Liver (tissue), 7 donors: ENCODE measurements at regions not wholly inside any gene's neighbourhood (a gene's known extent, or its start where the extent isn't known, plus 50 kb on each side); places are given as distances from the start of the nearest gene placed in this dataset.

Experiments
- DNase-seq: peaks from one replicate; pipeline ENCODE4 v3.0.0-alpha.2; 2017; ENCODE audit warnings: low spot score
- H3K27ac ChIP-seq, 2 donors: one replicate each; pipeline ENCODE4 v1.7.0; 2013; ENCODE audit warnings: inconsistent platforms in 2 of 2, low read length in 2 of 2, control low read depth in 1 of 2, low read depth in 1 of 2, mild to moderate bottlenecking in 1 of 2
- H3K27me3 ChIP-seq, 4 donors: one replicate each; pipeline versions ENCODE4 v1.6.1 to v1.7.0; 2013; ENCODE audit warnings: low read length in 3 of 4, inconsistent platforms in 1 of 4, mild to moderate bottlenecking in 1 of 4, moderate library complexity in 1 of 4; ENCODE audit not compliant: control insufficient read depth in 4 of 4, insufficient read depth in 4 of 4
- H3K36me3 ChIP-seq, 4 donors: one replicate each; pipeline versions ENCODE4 v1.6.1 to v1.7.0; 2013; ENCODE audit warnings: low read length in 3 of 4, mild to moderate bottlenecking in 3 of 4, low read depth in 1 of 4, moderate library complexity in 1 of 4; ENCODE audit not compliant: control insufficient read depth in 4 of 4, insufficient read depth in 3 of 4
- H3K4me1 ChIP-seq, 4 donors: one replicate each; pipeline versions ENCODE4 v1.6.1 to v1.7.0; 2013; ENCODE audit warnings: low read length in 3 of 4, mild to moderate bottlenecking in 3 of 4, moderate library complexity in 1 of 4; ENCODE audit not compliant: control insufficient read depth in 4 of 4, insufficient read depth in 4 of 4
- H3K4me3 ChIP-seq, 3 donors: one replicate each; pipeline versions ENCODE4 v1.6.1 to v1.7.0; 2013; ENCODE audit warnings: low read length in 3 of 3, control low read depth in 1 of 3, low read depth in 1 of 3, mild to moderate bottlenecking in 1 of 3
- H3K9ac ChIP-seq, 2 donors: one replicate each; pipeline ENCODE4 v1.7.0; 2013; ENCODE audit warnings: low read length in 2 of 2, mild to moderate bottlenecking in 2 of 2, moderate library complexity in 2 of 2, control low read depth in 1 of 2, low read depth in 1 of 2
- H3K9me3 ChIP-seq, 4 donors: one replicate each; pipeline versions ENCODE4 v1.6.1 to v1.7.0; 2013; ENCODE audit warnings: low read length in 3 of 4; ENCODE audit not compliant: control insufficient read depth in 4 of 4
- EGR1 ChIP-seq, 2 donors: IDR thresholded peaks; 2 replicates each; pipeline ENCODE4 v1.6.1; 2016 to 2018; ENCODE audit warnings: antibody characterized with exemption in 2 of 2, low read depth in 2 of 2
- HNF4A ChIP-seq, 2 donors: conservative IDR thresholded peaks; 2 replicates each; pipeline ENCODE4 v1.6.1; 2016; ENCODE audit warnings: antibody characterized with exemption in 2 of 2, mild to moderate bottlenecking in 2 of 2
- HNF4G ChIP-seq: IDR thresholded peaks from 2 replicates; pipeline ENCODE4 v1.6.1; 2016; ENCODE audit warnings: antibody characterized with exemption
- MAX ChIP-seq: IDR thresholded peaks from 2 replicates; pipeline ENCODE4 v1.6.1; 2016; ENCODE audit warnings: antibody characterized with exemption
- NR2F2 ChIP-seq: IDR thresholded peaks from 2 replicates; pipeline ENCODE4 v1.6.1; 2016; ENCODE audit warnings: antibody characterized with exemption
- RAD21 ChIP-seq, 2 donors: IDR thresholded peaks; 2 replicates each; pipeline ENCODE4 v1.6.1; 2016; ENCODE audit warnings: antibody characterized with exemption in 2 of 2, mild to moderate bottlenecking in 2 of 2
- REST ChIP-seq: IDR thresholded peaks from 2 replicates; pipeline ENCODE4 v1.6.1; 2016; ENCODE audit warnings: antibody characterized with exemption, mild to moderate bottlenecking
- RXRA ChIP-seq, 2 donors: IDR thresholded peaks; 2 replicates each; pipeline ENCODE4 v1.6.1; 2017 to 2018; ENCODE audit warnings: antibody characterized with exemption in 2 of 2, mild to moderate bottlenecking in 1 of 2
- YY1 ChIP-seq: IDR thresholded peaks from 2 replicates; pipeline ENCODE4 v1.6.1; 2016; ENCODE audit warnings: antibody characterized with exemption, mild to moderate bottlenecking
- ZBTB33 ChIP-seq: IDR thresholded peaks from 2 replicates; pipeline ENCODE4 v1.6.1; 2016; ENCODE audit warnings: antibody characterized with exemption
- WGBS: extraction: QIAGEN DNeasy Blood & Tissue Kit; methylation state at CpG from one replicate; pipeline ENCODE4 v1.1.7; 2013; 5-methylcytosine and 5-hydroxymethylcytosine counted together
- donor health status: healthy.
- donor health status: healthy.
- donor health status: healthy.
- donor health status: healthy.

GRCh38 chr16:64391063-64391600 lies 730.7 kb downstream of the CDH11 start:
- H3K4me1 ChIP-seq: no peaks in the 10 kb centered on the region
- 71% methylated on average over 4 of the region's 4 CpGs for WGBS
- H3K9me3 ChIP-seq: no peaks in the 10 kb centered on the region
- H3K27me3 ChIP-seq: no peaks in the 10 kb centered on the region
- TF ChIP-seq YY1: no peak
- no peak overlapping the region for H3K4me3 ChIP-seq
- no peak overlapping the region for H3K9ac ChIP-seq
- no peak for DNase-seq
- H3K27ac ChIP-seq: no peak overlapping the region
- H3K36me3 ChIP-seq: no peaks in the 10 kb centered on the region

- Histone ChIP-seq H3K36me3 (no peaks in the 10 kb centered on the region), H3K4me1 (no peaks in the 10 kb centered on the region), H3K27me3 (no peaks in the 10 kb centered on the region), H3K9me3 (no peaks in the 10 kb centered on the region), H3K9ac (no peak overlapping the region), H3K27ac (no peak overlapping the region), H3K4me3 (no peak overlapping the region)
- 80% methylated on average over 4 of the region's 4 CpGs for WGBS
- no peak for DNase-seq
- TF ChIP-seq RAD21 (IDR thresholded peaks at IDR 0.05) (no peak), HNF4G (no peak), EGR1 (IDR thresholded peaks at IDR 0.05; ENCODE audit: low read depth in 2 of 2) (no peak), ZBTB33 (no peak), NR2F2 (no peak), HNF4A (conservative IDR thresholded peaks at IDR 0.05) (no peak), RXRA (IDR thresholded peaks at IDR 0.05) (no peak), YY1 (no peak)
These were observed 731.8 kb downstream of the CDH11 start for GRCh38 chr16:64390102-64390501.

GRCh38 chr16:64384636-64385035 lies 737.2 kb downstream of the CDH11 start:
- WGBS: 73% methylated on average over 4 of the region's 4 CpGs
- Histone ChIP-seq H3K9me3 (peaks cover 0 to 2% (median 0%) of the 10 kb centered on the region in 4 donors), H3K27me3 (no peaks in the 10 kb centered on the region), H3K27ac (no peak overlapping the region), H3K4me3 (no peak overlapping the region), H3K4me1 (no peaks in the 10 kb centered on the region), H3K36me3 (no peaks in the 10 kb centered on the region), H3K9ac (no peak overlapping the region)
- no peak for DNase-seq
- TF ChIP-seq REST: no peak
- TF ChIP-seq MAX: no peak
- no peak for TF ChIP-seq HNF4G
- no peak for TF ChIP-seq HNF4A (conservative IDR thresholded peaks at IDR 0.05)
